Gastroesophageal sphincter (tissue), 4 donors: ENCODE measurements at regions not wholly inside any gene's neighbourhood (a gene's known extent, or its start where the extent isn't known, plus 50 kb on each side); places are given as distances from the start of the nearest gene placed in this dataset.

ENCODE experiments used
- ATAC-seq: fragments of 150-250 bp; one replicate; pipeline ENCODE4 v1.9.1; 2016; ENCODE audit warnings: mild to moderate bottlenecking, moderate library complexity
- H3K27ac ChIP-seq, 4 donors: fragments of 200-600 bp; sonication (generic) in 3 of 4; 1 replicate in 3 of 4; 2 replicates in 1 of 4; pipeline ENCODE4 v1.5.1; 2016 to 2019
- H3K27me3 ChIP-seq: fragments of 200-600 bp; sonication (generic); one replicate; pipeline ENCODE4 v1.5.1; 2019
- H3K36me3 ChIP-seq, 2 donors: fragments of 200-600 bp; sonication (generic); one replicate each; pipeline ENCODE4 v1.5.1; 2019; ENCODE audit warnings: control low read depth in 1 of 2
- H3K4me1 ChIP-seq, 3 donors: fragments of 200-600 bp; sonication (generic); 1 replicate in 2 of 3; 2 replicates in 1 of 3; pipeline ENCODE4 v1.5.1; 2016 to 2019; ENCODE audit warnings: control low read depth in 2 of 3
- H3K4me3 ChIP-seq, 2 donors: fragments of 200-600 bp; sonication (generic); one replicate each; pipeline ENCODE4 v1.5.1; 2019; ENCODE audit warnings: mild to moderate bottlenecking in 1 of 2, moderate library complexity in 1 of 2
- H3K9me3 ChIP-seq, 3 donors: fragments of 200-600 bp; sonication (generic); one replicate each; pipeline ENCODE4 v1.5.1; 2017 to 2019; ENCODE audit warnings: control low read depth in 2 of 3
- CTCF ChIP-seq, 4 experiments: fragments of 200-600 bp in 2 of 4; fragments of 450-650 bp in 2 of 4; sonication (generic) in 1 of 4; IDR thresholded peaks; one replicate each; pipeline ENCODE4 v1.5.1; 2017 to 2019; ENCODE audit warnings: antibody characterized with exemption in 4 of 4, mild to moderate bottlenecking in 2 of 4, moderate library complexity in 2 of 4
- EP300 ChIP-seq: sonication (generic); formaldehyde crosslinking; IDR thresholded peaks from one replicate; pipeline ENCODE4 v1.6.1; 2017; ENCODE audit warnings: antibody characterized with exemption, mild to moderate bottlenecking
- POLR2A ChIP-seq, 2 donors: fragments of 450-650 bp; IDR thresholded peaks; one replicate each; pipeline ENCODE4 v1.6.1; 2017; ENCODE audit warnings: antibody characterized with exemption in 2 of 2, mild to moderate bottlenecking in 2 of 2, moderate library complexity in 1 of 2
- POLR2AphosphoS5 ChIP-seq: sonication (generic); formaldehyde crosslinking; IDR thresholded peaks from one replicate; pipeline ENCODE4 v1.6.1; 2017; ENCODE audit warnings: antibody characterized with exemption
- WGBS, 2 donors: methylation state at CpG; one replicate each; pipeline ENCODE4 v1.1.5; 2018; ENCODE audit warnings: low coverage in 1 of 2; 5-methylcytosine and 5-hydroxymethylcytosine counted together

- WGBS, 2 donors, result 33 to 50% methylated on average over 1 of the region's 1 CpG
- ATAC-seq, result no peak
- Histone ChIP-seq H3K4me1 (no peaks in the 10 kb centered on the region), H3K9me3 (no peaks in the 10 kb centered on the region), H3K27ac (no peak overlapping the region), H3K4me3 (no peak overlapping the region), H3K27me3 (no peaks in the 10 kb centered on the region), H3K36me3 (no peaks in the 10 kb centered on the region)
- TF ChIP-seq POLR2A (IDR thresholded peaks at IDR 0.05) (no peak), POLR2AphosphoS5 (no peak), CTCF (IDR thresholded peaks at IDR 0.05) (no peak), EP300 (no peak)
These were observed 320.4 kb downstream of the CBLN2 start for GRCh38 chr18:72223733-72224132.

GRCh38 chr18:72208920-72209676, 335.0 kb downstream of the CBLN2 start:
- Histone ChIP-seq H3K4me1 (no peaks in the 10 kb centered on the region), H3K36me3 (no peaks in the 10 kb centered on the region), H3K27ac (no peak overlapping the region), H3K9me3 (no peaks in the 10 kb centered on the region), H3K4me3 (no peak overlapping the region), H3K27me3 (no peaks in the 10 kb centered on the region)
- no peak for TF ChIP-seq EP300
- no peak for TF ChIP-seq POLR2A (IDR thresholded peaks at IDR 0.05)
- TF ChIP-seq CTCF (IDR thresholded peaks at IDR 0.05), result no peak
- TF ChIP-seq POLR2AphosphoS5, result no peak
- ATAC-seq, result no peak
- WGBS, 2 donors, result 94% methylated on average over 6 of the region's 60 CpGs; no CpG with 5 or more reads in 1 of the 2 donors

GRCh38 chr18:72207280-72207679, 336.9 kb downstream of the CBLN2 start:
- no peaks in the 10 kb centered on the region for H3K4me1 ChIP-seq
- WGBS, 2 donors, result 74 to 86% methylated on average over 6 of the region's 6 CpGs
- no peaks in the 10 kb centered on the region for H3K36me3 ChIP-seq
- ATAC-seq, result no peak
- no peak overlapping the region for H3K4me3 ChIP-seq
- no peak for TF ChIP-seq EP300
- no peak for TF ChIP-seq POLR2AphosphoS5
- TF ChIP-seq POLR2A (IDR thresholded peaks at IDR 0.05), result no peak
- no peak for TF ChIP-seq CTCF (IDR thresholded peaks at IDR 0.05)
- no peaks in the 10 kb centered on the region for H3K9me3 ChIP-seq
- H3K27me3 ChIP-seq, result no peaks in the 10 kb centered on the region
- H3K27ac ChIP-seq, result no peak overlapping the region

GRCh38 chr18:72206814-72207213, 337.3 kb downstream of the CBLN2 start:
- no peak overlapping the region for H3K4me3 ChIP-seq
- no peaks in the 10 kb centered on the region for H3K27me3 ChIP-seq
- ATAC-seq, result no peak
- 53 to 56% methylated on average over 1 of the region's 1 CpG for WGBS, 2 donors
- TF ChIP-seq POLR2A (IDR thresholded peaks at IDR 0.05), result no peak
- no peak for TF ChIP-seq POLR2AphosphoS5
- no peak for TF ChIP-seq CTCF (IDR thresholded peaks at IDR 0.05)
- no peak for TF ChIP-seq EP300
- H3K4me1 ChIP-seq, result no peaks in the 10 kb centered on the region
- no peaks in the 10 kb centered on the region for H3K9me3 ChIP-seq
- no peak overlapping the region for H3K27ac ChIP-seq
- H3K36me3 ChIP-seq, result no peaks in the 10 kb centered on the region

GRCh38 chr18:72201032-72201431, 343.1 kb downstream of the CBLN2 start:
- no peak for TF ChIP-seq EP300
- TF ChIP-seq POLR2A (IDR thresholded peaks at IDR 0.05), result no peak
- TF ChIP-seq CTCF (IDR thresholded peaks at IDR 0.05), result no peak
- TF ChIP-seq POLR2AphosphoS5, result no peak
- H3K4me3 ChIP-seq, result no peak overlapping the region
- H3K4me1 ChIP-seq, result no peaks in the 10 kb centered on the region
- no peaks in the 10 kb centered on the region for H3K27me3 ChIP-seq
- no peaks in the 10 kb centered on the region for H3K36me3 ChIP-seq
- H3K9me3 ChIP-seq, result no peaks in the 10 kb centered on the region
- no peak for ATAC-seq
- H3K27ac ChIP-seq, result no peak overlapping the region
